HEK293 (cell line): ENCODE measurements at regions not wholly inside any gene's neighbourhood (a gene's known extent, or its start where the extent isn't known, plus 50 kb on each side); places are given as distances from the start of the nearest gene placed in this dataset.

Experiments
- CTCF ChIA-PET: fragments of 350-600 bp; formaldehyde crosslinking; extraction: SDS; loops from one replicate; lab custom pipeline; 2021; ENCODE audit warnings: antibody characterized with exemption; lab: Yijun Ruan, JAX
- POLR2A ChIA-PET: fragments of 300-600 bp; formaldehyde crosslinking; extraction: SDS; loops from one replicate; lab custom pipeline; 2020; ENCODE audit warnings: antibody characterized with exemption, inconsistent platforms; lab: Yijun Ruan, JAX
- H3K27ac ChIP-seq: fragments of 200-500 bp; sonication (Bioruptor generic); 2 replicates; pipeline ENCODE4 v1.5.1; 2014; ENCODE audit warnings: low read depth, low read length, control low read depth, inconsistent platforms; ENCODE audit errors: extremely low read depth
- H3K36me3 ChIP-seq, 2 experiments: fragments of 200-500 bp in 1 of 2; sonication (Bioruptor generic) in 1 of 2; 1 replicate in 1 of 2; 2 replicates in 1 of 2; pipeline ENCODE4 v1.5.1; 2014 to 2017; ENCODE audit warnings: inconsistent platforms in 2 of 2, low read length in 2 of 2; ENCODE audit not compliant: control insufficient read depth in 2 of 2, insufficient read depth in 1 of 2
- H3K4me1 ChIP-seq: fragments of 200-500 bp; sonication (Bioruptor generic); 2 replicates; pipeline ENCODE4 v1.5.1; 2014; ENCODE audit warnings: mild to moderate bottlenecking, low read length, inconsistent platforms; ENCODE audit not compliant: control insufficient read depth, insufficient read depth
- H3K4me3 ChIP-seq: 2 replicates; pipeline ENCODE4 v1.5.1; 2011; ENCODE audit warnings: low read depth, mild to moderate bottlenecking, control low read depth, low read length, moderate library complexity
- H3K9me3 ChIP-seq: fragments of 200-500 bp; sonication (Bioruptor generic); 2 replicates; pipeline ENCODE4 v1.5.1; 2014; ENCODE audit warnings: low read depth, low read length, inconsistent platforms; ENCODE audit not compliant: control insufficient read depth, insufficient read depth
- FEZF1 ChIP-seq: fragments of 450-650 bp; formaldehyde crosslinking; IDR thresholded peaks from 2 replicates; pipeline ENCODE4 v1.5.1; 2016; ENCODE audit warnings: missing biosample characterization, missing genetic modification characterization
- GFI1B ChIP-seq: fragments of 450-650 bp; formaldehyde crosslinking; IDR thresholded peaks from 2 replicates; pipeline ENCODE4 v1.5.1; 2016; ENCODE audit warnings: missing biosample characterization, missing genetic modification characterization
- GLIS2 ChIP-seq: fragments of 450-650 bp; formaldehyde crosslinking; IDR thresholded peaks from 2 replicates; pipeline ENCODE4 v1.5.1; 2016; ENCODE audit warnings: missing biosample characterization, missing genetic modification characterization
- HOXA7 ChIP-seq: sonication (generic); formaldehyde crosslinking; IDR thresholded peaks from 2 replicates; pipeline ENCODE4 v1.8.1; 2022; ENCODE audit warnings: missing genetic modification reagents, borderline replicate concordance
- KLF9 ChIP-seq: fragments of 450-650 bp; formaldehyde crosslinking; IDR thresholded peaks from 2 replicates; pipeline ENCODE4 v1.5.1; 2016; ENCODE audit warnings: missing biosample characterization, missing genetic modification characterization, low read depth
- PRDM1 ChIP-seq: fragments of 450-650 bp; formaldehyde crosslinking; IDR thresholded peaks from 2 replicates; pipeline ENCODE4; 2016; ENCODE audit warnings: missing biosample characterization, missing genetic modification characterization
- ZNF132 ChIP-seq: fragments of 450-650 bp; formaldehyde crosslinking; IDR thresholded peaks from 2 replicates; pipeline ENCODE4 v1.5.1; 2017; ENCODE audit warnings: missing biosample characterization, missing genetic modification characterization, borderline replicate concordance
- ZNF133 ChIP-seq: fragments of 450-650 bp; formaldehyde crosslinking; IDR thresholded peaks from 2 replicates; pipeline ENCODE4 v1.5.1; 2016; ENCODE audit warnings: missing biosample characterization, missing genetic modification characterization
- ZNF155 ChIP-seq: fragments of 450-650 bp; formaldehyde crosslinking; IDR thresholded peaks from 2 replicates; pipeline ENCODE4 v1.5.1; 2016; ENCODE audit warnings: missing biosample characterization, missing genetic modification characterization
- ZNF221 ChIP-seq: fragments of 450-650 bp; formaldehyde crosslinking; IDR thresholded peaks from 2 replicates; pipeline ENCODE4 v1.5.1; 2017; ENCODE audit warnings: missing biosample characterization, missing genetic modification characterization, borderline replicate concordance
- ZNF24 ChIP-seq: fragments of 450-650 bp; formaldehyde crosslinking; IDR thresholded peaks from 2 replicates; pipeline ENCODE4 v1.5.1; 2016; ENCODE audit warnings: missing biosample characterization, missing genetic modification characterization
- ZNF416 ChIP-seq: fragments of 450-650 bp; formaldehyde crosslinking; IDR thresholded peaks from 2 replicates; pipeline ENCODE4 v1.5.1; 2016; ENCODE audit warnings: missing biosample characterization, missing genetic modification characterization
- ZNF423 ChIP-seq: fragments of 450-650 bp; formaldehyde crosslinking; IDR thresholded peaks from 2 replicates; pipeline ENCODE4 v1.5.1; 2016; ENCODE audit warnings: missing biosample characterization, missing genetic modification characterization
- ZNF514 ChIP-seq: fragments of 450-650 bp; formaldehyde crosslinking; IDR thresholded peaks from 2 replicates; pipeline ENCODE4 v1.5.1; 2016; ENCODE audit warnings: missing biosample characterization, missing genetic modification characterization
- ZNF549 ChIP-seq: fragments of 450-650 bp; IDR thresholded peaks from 2 replicates; pipeline ENCODE4 v1.5.1; 2018; ENCODE audit warnings: missing biosample characterization, missing genetic modification characterization, mild to moderate bottlenecking, inconsistent platforms, moderate library complexity
- ZNF555 ChIP-seq: fragments of 450-650 bp; formaldehyde crosslinking; conservative IDR thresholded peaks from 2 replicates; pipeline ENCODE4 v1.5.1; 2017; ENCODE audit warnings: missing biosample characterization, mild to moderate bottlenecking, missing genetic modification characterization, inconsistent platforms
- TF ChIP-seq, protein P1 (sequence below): fragments of 450-650 bp; formaldehyde crosslinking; IDR thresholded peaks from 2 replicates; pipeline ENCODE4 v1.5.1; 2016; ENCODE audit warnings: missing biosample characterization, missing genetic modification characterization
- TF ChIP-seq, protein P2 (sequence below): fragments of 450-650 bp; IDR thresholded peaks from 2 replicates; pipeline ENCODE4 v1.5.1; 2018; ENCODE audit warnings: missing biosample characterization, mild to moderate bottlenecking, missing genetic modification characterization
- TF ChIP-seq, protein P3 (sequence below): fragments of 450-650 bp; formaldehyde crosslinking; IDR thresholded peaks from 2 replicates; pipeline ENCODE4 v1.5.1; 2016; ENCODE audit warnings: missing biosample characterization, missing genetic modification characterization
- TF ChIP-seq, protein P4 (sequence below): fragments of 450-650 bp; formaldehyde crosslinking; IDR thresholded peaks from 2 replicates; pipeline ENCODE4 v1.5.1; 2017; ENCODE audit warnings: missing biosample characterization, missing genetic modification characterization

DNA sequence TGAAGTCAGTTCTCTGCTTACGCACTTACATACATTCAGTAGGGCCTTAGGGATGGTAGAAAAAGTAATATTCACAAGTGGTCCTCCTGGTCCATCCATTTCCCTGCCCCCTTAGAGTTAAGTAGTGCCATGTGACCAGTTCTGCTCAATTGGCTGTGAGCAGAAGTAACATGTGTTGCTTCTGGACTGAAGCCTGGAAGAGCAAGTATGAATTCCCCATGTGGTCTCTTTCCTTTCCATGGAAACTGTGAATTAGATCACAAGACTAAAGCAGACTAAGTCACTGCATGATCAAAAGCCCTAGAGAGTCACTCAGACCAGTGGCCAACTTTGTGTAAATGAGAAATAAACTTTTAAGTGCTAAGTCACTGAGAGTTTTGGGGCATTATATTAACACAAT lies 341.7 kb upstream of the CADM1 start:
- Histone ChIP-seq H3K4me1 (no peaks in the 10 kb centered on the region), H3K9me3 (no peaks in the 10 kb centered on the region), H3K4me3 (no peak overlapping the region), H3K27ac (no peak overlapping the region), H3K36me3 (no peaks in the 10 kb centered on the region)
- CTCF ChIA-PET, result no interaction called here
- POLR2A ChIA-PET, result no interaction called here
- TF ChIP-seq GFI1B (tag by site-specific recombination) (no peak), ZNF132 (tag by site-specific recombination) (no peak), HOXA7 (CRISPR knock-in tag) (no peak), ZNF221 (no peak), GLIS2 (tag by site-specific recombination) (no peak), ZNF514 (tag by site-specific recombination) (no peak), ZNF155 (tag by site-specific recombination) (no peak), ZNF24 (tag by site-specific recombination) (no peak), PRDM1 (no peak), ZNF549 (no peak), ZNF555 (no peak)
- TF ChIP-seq, protein P1, sequence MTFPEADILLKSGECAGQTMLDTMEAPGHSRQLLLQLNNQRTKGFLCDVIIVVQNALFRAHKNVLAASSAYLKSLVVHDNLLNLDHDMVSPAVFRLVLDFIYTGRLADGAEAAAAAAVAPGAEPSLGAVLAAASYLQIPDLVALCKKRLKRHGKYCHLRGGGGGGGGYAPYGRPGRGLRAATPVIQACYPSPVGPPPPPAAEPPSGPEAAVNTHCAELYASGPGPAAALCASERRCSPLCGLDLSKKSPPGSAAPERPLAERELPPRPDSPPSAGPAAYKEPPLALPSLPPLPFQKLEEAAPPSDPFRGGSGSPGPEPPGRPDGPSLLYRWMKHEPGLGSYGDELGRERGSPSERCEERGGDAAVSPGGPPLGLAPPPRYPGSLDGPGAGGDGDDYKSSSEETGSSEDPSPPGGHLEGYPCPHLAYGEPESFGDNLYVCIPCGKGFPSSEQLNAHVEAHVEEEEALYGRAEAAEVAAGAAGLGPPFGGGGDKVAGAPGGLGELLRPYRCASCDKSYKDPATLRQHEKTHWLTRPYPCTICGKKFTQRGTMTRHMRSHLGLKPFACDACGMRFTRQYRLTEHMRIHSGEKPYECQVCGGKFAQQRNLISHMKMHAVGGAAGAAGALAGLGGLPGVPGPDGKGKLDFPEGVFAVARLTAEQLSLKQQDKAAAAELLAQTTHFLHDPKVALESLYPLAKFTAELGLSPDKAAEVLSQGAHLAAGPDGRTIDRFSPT (tag by site-specific recombination), result no peak
- TF ChIP-seq, protein P2, sequence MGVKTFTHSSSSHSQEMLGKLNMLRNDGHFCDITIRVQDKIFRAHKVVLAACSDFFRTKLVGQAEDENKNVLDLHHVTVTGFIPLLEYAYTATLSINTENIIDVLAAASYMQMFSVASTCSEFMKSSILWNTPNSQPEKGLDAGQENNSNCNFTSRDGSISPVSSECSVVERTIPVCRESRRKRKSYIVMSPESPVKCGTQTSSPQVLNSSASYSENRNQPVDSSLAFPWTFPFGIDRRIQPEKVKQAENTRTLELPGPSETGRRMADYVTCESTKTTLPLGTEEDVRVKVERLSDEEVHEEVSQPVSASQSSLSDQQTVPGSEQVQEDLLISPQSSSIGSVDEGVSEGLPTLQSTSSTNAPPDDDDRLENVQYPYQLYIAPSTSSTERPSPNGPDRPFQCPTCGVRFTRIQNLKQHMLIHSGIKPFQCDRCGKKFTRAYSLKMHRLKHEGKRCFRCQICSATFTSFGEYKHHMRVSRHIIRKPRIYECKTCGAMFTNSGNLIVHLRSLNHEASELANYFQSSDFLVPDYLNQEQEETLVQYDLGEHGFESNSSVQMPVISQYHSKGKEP (tag by site-specific recombination), result no peak
- TF ChIP-seq, protein P3, sequence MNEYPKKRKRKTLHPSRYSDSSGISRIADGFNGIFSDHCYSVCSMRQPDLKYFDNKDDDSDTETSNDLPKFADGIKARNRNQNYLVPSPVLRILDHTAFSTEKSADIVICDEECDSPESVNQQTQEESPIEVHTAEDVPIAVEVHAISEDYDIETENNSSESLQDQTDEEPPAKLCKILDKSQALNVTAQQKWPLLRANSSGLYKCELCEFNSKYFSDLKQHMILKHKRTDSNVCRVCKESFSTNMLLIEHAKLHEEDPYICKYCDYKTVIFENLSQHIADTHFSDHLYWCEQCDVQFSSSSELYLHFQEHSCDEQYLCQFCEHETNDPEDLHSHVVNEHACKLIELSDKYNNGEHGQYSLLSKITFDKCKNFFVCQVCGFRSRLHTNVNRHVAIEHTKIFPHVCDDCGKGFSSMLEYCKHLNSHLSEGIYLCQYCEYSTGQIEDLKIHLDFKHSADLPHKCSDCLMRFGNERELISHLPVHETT (tag by site-specific recombination), result no peak
- TF ChIP-seq, protein P4, sequence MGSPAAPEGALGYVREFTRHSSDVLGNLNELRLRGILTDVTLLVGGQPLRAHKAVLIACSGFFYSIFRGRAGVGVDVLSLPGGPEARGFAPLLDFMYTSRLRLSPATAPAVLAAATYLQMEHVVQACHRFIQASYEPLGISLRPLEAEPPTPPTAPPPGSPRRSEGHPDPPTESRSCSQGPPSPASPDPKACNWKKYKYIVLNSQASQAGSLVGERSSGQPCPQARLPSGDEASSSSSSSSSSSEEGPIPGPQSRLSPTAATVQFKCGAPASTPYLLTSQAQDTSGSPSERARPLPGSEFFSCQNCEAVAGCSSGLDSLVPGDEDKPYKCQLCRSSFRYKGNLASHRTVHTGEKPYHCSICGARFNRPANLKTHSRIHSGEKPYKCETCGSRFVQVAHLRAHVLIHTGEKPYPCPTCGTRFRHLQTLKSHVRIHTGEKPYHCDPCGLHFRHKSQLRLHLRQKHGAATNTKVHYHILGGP, result no peak

DNA sequence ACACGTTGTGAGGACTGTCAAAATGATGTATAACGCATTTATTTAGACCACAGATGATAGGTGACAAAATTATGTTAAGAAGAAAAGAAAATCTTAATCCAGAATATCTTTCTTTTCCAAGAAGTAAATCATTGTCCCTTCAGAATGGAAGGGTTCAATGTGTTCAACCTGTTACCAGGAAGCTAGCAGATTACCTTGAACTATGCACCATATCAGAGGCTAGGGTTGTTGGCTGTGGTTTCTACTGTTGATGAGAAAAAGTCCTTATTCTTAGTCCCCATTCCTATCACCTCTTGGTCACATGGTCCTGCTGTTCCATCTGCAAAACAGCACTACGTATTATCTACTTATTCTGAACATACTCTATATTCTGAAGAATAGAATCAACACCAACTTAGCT lies 339.5 kb upstream of the CADM1 start:
- H3K36me3 ChIP-seq, result no peaks in the 10 kb centered on the region
- no peaks in the 10 kb centered on the region for H3K9me3 ChIP-seq
- no peak overlapping the region for H3K4me3 ChIP-seq
- no peak overlapping the region for H3K27ac ChIP-seq
- no peak for TF ChIP-seq FEZF1 (tag by site-specific recombination)
- no peak for TF ChIP-seq ZNF423 (tag by site-specific recombination)
- TF ChIP-seq ZNF133 (tag by site-specific recombination), result no peak
- TF ChIP-seq ZNF416 (tag by site-specific recombination), result no peak
- no peak for TF ChIP-seq KLF9
- no peaks in the 10 kb centered on the region for H3K4me1 ChIP-seq
- ChIA-PET POLR2A (no interaction called here), CTCF (no interaction called here)
